ENCODE measurements at regions not wholly inside any gene's neighbourhood (a gene's known extent, or its start where the extent isn't known, plus 50 kb on each side); places are given as distances from the start of the nearest gene placed in this dataset.
A peak's percentile ranks its signal among the peaks of the same experiment; 100 is the strongest.
"Not testable (repeated sequence)": the region's sequence is repeated elsewhere in the genome, so short reads cannot be mapped to it uniquely, and the experiment has no call there.

- not testable (repeated sequence) for H3K27me3 Mint-ChIP-seq (ENCODE audit: low read depth in 2 of 2); H3K9me3 Mint-ChIP-seq; DNase-seq; H3K9me3 ChIP-seq (ENCODE audit: control insufficient read depth, insufficient read depth, low read length); H3K27ac Mint-ChIP-seq; ATAC-seq; H3K36me3 Mint-ChIP-seq; H3K4me3 Mint-ChIP-seq; H3K27me3 ChIP-seq (ENCODE audit: control insufficient read depth, insufficient read depth, low read length); H3K27ac ChIP-seq (ENCODE audit: low read length); H3K4me3 ChIP-seq (ENCODE audit: low read length); H3K36me3 ChIP-seq (ENCODE audit: control insufficient read depth, insufficient read depth, low read length)
- intact Hi-C loops (cut with micrococcal nuclease): loop anchor here (10.0 kb wide), 1 partner anchor 359 kb away; no protein-coding TSS in a partner anchor
- peaks cover 0 to 12% of the 10 kb centered on the region in 2 donors for H3K4me1 Mint-ChIP-seq
- WGBS (ENCODE audit: insufficient coverage): no CpG with 5 or more reads among the region's 7 CpGs
- peaks cover 10% of the 10 kb centered on the region for H3K4me1 ChIP-seq (ENCODE audit: control insufficient read depth, insufficient read depth, low read length)
Measured at GRCh38 chr14:105686050-105686449, 159.7 kb downstream of the TMEM121 start.

- not testable (repeated sequence) for H3K36me3 Mint-ChIP-seq
- H3K4me1 ChIP-seq (ENCODE audit: control insufficient read depth, insufficient read depth, low read length): peaks cover 11% of the 10 kb centered on the region
Measured at GRCh38 chr14:105686462-105687170, 160.2 kb downstream of the TMEM121 start.

DNA sequence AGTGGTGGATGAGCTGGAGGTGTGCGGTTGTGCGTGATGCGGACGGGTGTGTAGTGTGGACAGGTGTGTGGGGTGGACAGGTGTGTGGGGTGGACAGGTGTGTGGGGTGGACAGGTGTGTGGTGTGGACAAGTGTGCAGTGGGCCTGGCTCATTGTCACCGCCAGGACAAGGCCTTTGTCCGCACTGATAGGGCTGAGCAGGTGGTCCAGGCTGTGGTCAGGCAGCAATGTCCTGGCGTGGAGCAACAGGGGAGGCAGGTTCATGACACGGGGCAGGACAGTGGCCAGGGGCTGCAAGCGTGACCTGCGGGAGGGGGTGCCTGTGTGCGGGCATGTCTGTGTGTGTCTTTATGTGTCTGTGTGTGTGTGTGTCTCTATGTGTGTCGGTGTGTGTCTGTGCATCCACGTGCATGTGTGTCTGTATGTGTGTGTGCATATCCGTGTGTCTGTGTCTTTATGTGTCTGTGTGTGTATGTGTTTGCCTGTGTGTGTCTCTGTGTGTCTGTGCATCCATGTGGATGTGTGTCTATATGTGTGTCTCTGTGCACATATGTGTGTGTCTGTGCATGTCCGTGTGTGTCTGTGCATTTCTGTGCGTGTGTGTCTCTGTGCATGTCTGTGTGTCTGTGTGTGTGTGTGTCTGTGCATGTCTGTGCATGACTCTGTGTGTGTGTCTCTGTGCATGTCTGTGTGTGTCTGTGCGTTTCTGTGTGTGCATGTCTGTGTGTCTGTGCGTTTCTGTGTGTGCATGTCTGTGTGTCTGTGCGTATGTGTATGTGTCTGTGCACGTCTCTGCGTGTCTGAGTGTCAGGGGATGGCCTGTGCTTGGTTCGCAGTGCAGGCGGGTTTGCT, 161.0 kb downstream of the TMEM121 start:
- not testable (repeated sequence) for H3K27ac Mint-ChIP-seq; ATAC-seq; H3K27ac ChIP-seq (ENCODE audit: low read length); H3K36me3 ChIP-seq (ENCODE audit: control insufficient read depth, insufficient read depth, low read length); H3K4me3 ChIP-seq (ENCODE audit: low read length); H3K27me3 ChIP-seq (ENCODE audit: control insufficient read depth, insufficient read depth, low read length); H3K9me3 ChIP-seq (ENCODE audit: control insufficient read depth, insufficient read depth, low read length); H3K36me3 Mint-ChIP-seq; H3K27me3 Mint-ChIP-seq (ENCODE audit: low read depth in 2 of 2); H3K4me3 Mint-ChIP-seq; DNase-seq; H3K9me3 Mint-ChIP-seq
- 81% methylated on average over 23 of the region's 23 CpGs for WGBS (ENCODE audit: insufficient coverage)
- H3K4me1 Mint-ChIP-seq: peaks cover 0 to 12% of the 10 kb centered on the region in 2 donors
- peaks cover 16% of the 10 kb centered on the region for H3K4me1 ChIP-seq (ENCODE audit: control insufficient read depth, insufficient read depth, low read length)
- intact Hi-C loops (cut with micrococcal nuclease): loop anchor here (10.0 kb wide), 1 partner anchor 357 kb away; no protein-coding TSS in a partner anchor

More at GRCh38 chr14:105686462-105687170, 160.2 kb downstream of the TMEM121 start:
- H3K27ac ChIP-seq (ENCODE audit: low read length): peak overlapping the region; percentile 59
- H3K27me3 Mint-ChIP-seq (ENCODE audit: low read depth in 2 of 2); H3K9me3 ChIP-seq (ENCODE audit: control insufficient read depth, insufficient read depth, low read length); H3K36me3 ChIP-seq (ENCODE audit: control insufficient read depth, insufficient read depth, low read length); DNase-seq; ATAC-seq; H3K4me3 Mint-ChIP-seq; H3K27me3 ChIP-seq (ENCODE audit: control insufficient read depth, insufficient read depth, low read length); H3K4me3 ChIP-seq (ENCODE audit: low read length); H3K9me3 Mint-ChIP-seq; H3K27ac Mint-ChIP-seq: not testable (repeated sequence)
- peaks cover 0 to 12% of the 10 kb centered on the region in 2 donors for H3K4me1 Mint-ChIP-seq
- intact Hi-C loops (cut with micrococcal nuclease): loop anchor here (10.0 kb wide), 1 partner anchor 358 kb away; no protein-coding TSS in a partner anchor
- 81% methylated on average over 15 of the region's 34 CpGs for WGBS (ENCODE audit: insufficient coverage)

DNA sequence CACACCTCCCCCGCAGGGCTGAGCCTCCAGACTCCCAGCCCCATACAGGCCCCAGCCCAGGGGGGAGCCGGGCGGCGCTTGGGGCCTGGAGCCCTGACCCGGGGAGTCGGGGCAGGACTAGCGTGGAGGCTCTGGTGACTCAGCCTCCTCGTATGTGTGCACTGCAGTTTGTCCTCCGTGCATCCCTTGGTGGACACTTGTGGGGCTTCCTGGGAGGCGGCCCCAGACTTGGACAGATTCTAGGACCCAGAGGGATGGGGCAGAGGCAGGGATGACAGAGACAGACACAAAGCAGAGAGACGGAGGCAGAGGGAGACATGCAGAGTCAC, 161.6 kb downstream of the TMEM121 start:
- intact Hi-C loops (cut with micrococcal nuclease): loop anchor here (10.0 kb wide), 1 partner anchor 357 kb away; no protein-coding TSS in a partner anchor
- not testable (repeated sequence) for H3K9me3 ChIP-seq (ENCODE audit: control insufficient read depth, insufficient read depth, low read length); H3K4me1 Mint-ChIP-seq; H3K36me3 Mint-ChIP-seq; H3K27ac ChIP-seq (ENCODE audit: low read length); H3K4me3 Mint-ChIP-seq; DNase-seq; H3K9me3 Mint-ChIP-seq; H3K27ac Mint-ChIP-seq; H3K36me3 ChIP-seq (ENCODE audit: control insufficient read depth, insufficient read depth, low read length); H3K27me3 Mint-ChIP-seq (ENCODE audit: low read depth in 2 of 2); H3K4me3 ChIP-seq (ENCODE audit: low read length); H3K27me3 ChIP-seq (ENCODE audit: control insufficient read depth, insufficient read depth, low read length)
- peaks cover 13% of the 10 kb centered on the region for H3K4me1 ChIP-seq (ENCODE audit: control insufficient read depth, insufficient read depth, low read length)
- 60% methylated on average over 10 of the region's 11 CpGs for WGBS (ENCODE audit: insufficient coverage)
- ATAC-seq: peak in 1 of 3 donors; percentile 26

DNA sequence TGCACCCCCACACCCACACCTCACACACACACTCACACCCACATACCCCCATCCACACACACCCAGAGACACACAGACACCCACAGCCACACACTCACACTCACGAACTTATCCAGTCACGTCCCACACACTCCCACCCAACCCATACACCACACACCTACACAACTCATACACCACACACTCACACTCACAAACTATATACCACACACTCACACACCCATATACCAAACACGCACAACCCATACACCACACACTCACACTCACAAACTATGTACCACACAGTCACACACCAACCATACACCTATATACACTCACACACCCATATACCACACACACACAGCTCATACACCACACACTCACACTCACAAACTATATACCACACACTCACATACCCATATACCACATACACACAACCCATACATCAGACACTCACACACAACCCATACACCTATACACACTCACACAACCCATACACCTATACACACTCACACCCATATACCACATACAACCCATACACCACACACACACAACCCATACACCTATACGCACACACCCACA, 162.4 kb downstream of the TMEM121 start:
- not testable (repeated sequence) for H3K9me3 ChIP-seq (ENCODE audit: control insufficient read depth, insufficient read depth, low read length); H3K4me3 ChIP-seq (ENCODE audit: low read length); H3K4me1 Mint-ChIP-seq; ATAC-seq; H3K4me3 Mint-ChIP-seq; DNase-seq; H3K27me3 ChIP-seq (ENCODE audit: control insufficient read depth, insufficient read depth, low read length); H3K4me1 ChIP-seq (ENCODE audit: control insufficient read depth, insufficient read depth, low read length); H3K27ac Mint-ChIP-seq; H3K27me3 Mint-ChIP-seq (ENCODE audit: low read depth in 2 of 2); H3K36me3 ChIP-seq (ENCODE audit: control insufficient read depth, insufficient read depth, low read length); H3K9me3 Mint-ChIP-seq; H3K36me3 Mint-ChIP-seq
- intact Hi-C loops (cut with micrococcal nuclease): loop anchor here (10.0 kb wide), 1 partner anchor 356 kb away; no protein-coding TSS in a partner anchor
- WGBS (ENCODE audit: insufficient coverage): 82% methylated on average over 4 of the region's 4 CpGs
- peak overlapping the region; percentile 19 for H3K27ac ChIP-seq (ENCODE audit: low read length)

All from natural killer cell (primary cell).